Uterus (tissue), 3 donors: ENCODE measurements at regions not wholly inside any gene's neighbourhood (a gene's known extent, or its start where the extent isn't known, plus 50 kb on each side); places are given as distances from the start of the nearest gene placed in this dataset.

Experiments used
- DNase-seq, 2 donors: peaks; one replicate each; pipeline ENCODE4 v3.0.0-alpha.2; 2019 to 2020
- H3K27ac ChIP-seq, 2 donors: fragments of 200-600 bp; sonication (generic); 1 replicate in 1 of 2; 2 replicates in 1 of 2; pipeline ENCODE4 v1.5.1; 2016 to 2018
- H3K27me3 ChIP-seq, 2 donors: fragments of 200-600 bp; sonication (generic); one replicate each; pipeline ENCODE4 v1.5.1; 2018 to 2019; ENCODE audit warnings: control low read depth in 1 of 2
- H3K36me3 ChIP-seq, 2 donors: fragments of 200-600 bp; sonication (generic); one replicate each; pipeline ENCODE4 v1.5.1; 2019; ENCODE audit warnings: control low read depth in 1 of 2
- H3K4me1 ChIP-seq, 2 donors: fragments of 200-600 bp; sonication (generic); one replicate each; pipeline ENCODE4 v1.5.1; 2018 to 2019; ENCODE audit warnings: control low read depth in 1 of 2
- H3K4me3 ChIP-seq, 2 donors: fragments of 200-600 bp; sonication (generic); 1 replicate in 1 of 2; 2 replicates in 1 of 2; pipeline ENCODE4 v1.5.1; 2018 to 2019; ENCODE audit warnings: mild to moderate bottlenecking in 1 of 2
- H3K9me3 ChIP-seq, 2 donors: fragments of 200-600 bp; sonication (generic); one replicate each; pipeline ENCODE4 v1.5.1; 2019; ENCODE audit warnings: control low read depth in 1 of 2
- CTCF ChIP-seq, 4 experiments: fragments of 200-600 bp in 2 of 4; fragments of 450-650 bp in 2 of 4; sonication (generic) in 2 of 4; IDR thresholded peaks; one replicate each; pipeline ENCODE4 v1.5.1; 2016 to 2019; ENCODE audit warnings: antibody characterized with exemption in 4 of 4, mild to moderate bottlenecking in 2 of 4, moderate library complexity in 1 of 4
- POLR2A ChIP-seq, 2 donors: fragments of 450-650 bp; IDR thresholded peaks; one replicate each; pipeline ENCODE4 v1.6.1; 2016; ENCODE audit warnings: antibody characterized with exemption in 2 of 2, mild to moderate bottlenecking in 1 of 2, moderate library complexity in 1 of 2
- intact Hi-C: fragments of 100-400 bp; cut with DNase I; formaldehyde crosslinking; loops from one replicate; pipeline ENCODE4 v1.15.1; 2023; ENCODE audit warnings: low total_unique reads
- donor health status: DM: yes; HTN: yes; CAD: no.

GRCh38 chr5:106097340-106097739 lies 1573.4 kb downstream of the EFNA5 start:
- H3K27me3 ChIP-seq: no peaks in the 10 kb centered on the region
- H3K9me3 ChIP-seq: no peaks in the 10 kb centered on the region
- intact Hi-C loops: no loop called here
- no peak overlapping the region for H3K27ac ChIP-seq
- DNase-seq: no peak
- TF ChIP-seq POLR2A (IDR thresholded peaks at IDR 0.05): no peak
- TF ChIP-seq CTCF (IDR thresholded peaks at IDR 0.05): no peak
- no peak overlapping the region for H3K4me3 ChIP-seq
- no peaks in the 10 kb centered on the region for H3K4me1 ChIP-seq
- no peaks in the 10 kb centered on the region for H3K36me3 ChIP-seq

GRCh38 chr5:106094839-106095238 lies 1575.9 kb downstream of the EFNA5 start:
- intact Hi-C loops: no loop called here
- no peaks in the 10 kb centered on the region for H3K4me1 ChIP-seq
- H3K36me3 ChIP-seq: no peaks in the 10 kb centered on the region
- no peaks in the 10 kb centered on the region for H3K27me3 ChIP-seq
- H3K9me3 ChIP-seq: no peaks in the 10 kb centered on the region
- DNase-seq: no peak
- TF ChIP-seq CTCF (IDR thresholded peaks at IDR 0.05) (no peak), POLR2A (IDR thresholded peaks at IDR 0.05) (no peak)
- no peak overlapping the region for H3K27ac ChIP-seq
- no peak overlapping the region for H3K4me3 ChIP-seq

GRCh38 chr5:106094204-106094607 lies 1576.5 kb downstream of the EFNA5 start:
- Histone ChIP-seq H3K36me3 (no peaks in the 10 kb centered on the region), H3K27me3 (no peaks in the 10 kb centered on the region), H3K9me3 (no peaks in the 10 kb centered on the region), H3K4me1 (no peaks in the 10 kb centered on the region), H3K27ac (no peak overlapping the region), H3K4me3 (no peak overlapping the region)
- TF ChIP-seq POLR2A (IDR thresholded peaks at IDR 0.05): no peak
- no peak for TF ChIP-seq CTCF (IDR thresholded peaks at IDR 0.05)
- intact Hi-C loops: no loop called here
- DNase-seq: no peak

- DNase-seq: no peak
- TF ChIP-seq CTCF (IDR thresholded peaks at IDR 0.05) (no peak), POLR2A (IDR thresholded peaks at IDR 0.05) (no peak)
- Histone ChIP-seq H3K4me1 (no peaks in the 10 kb centered on the region), H3K27ac (no peak overlapping the region), H3K36me3 (no peaks in the 10 kb centered on the region), H3K4me3 (no peak overlapping the region), H3K9me3 (no peaks in the 10 kb centered on the region), H3K27me3 (no peaks in the 10 kb centered on the region)
- intact Hi-C loops: no loop called here
Measured at GRCh38 chr5:106093134-106093533, 1577.6 kb downstream of the EFNA5 start.

GRCh38 chr5:106092455-106092854 lies 1578.3 kb downstream of the EFNA5 start:
- Histone ChIP-seq H3K4me1 (no peaks in the 10 kb centered on the region), H3K9me3 (no peaks in the 10 kb centered on the region), H3K27me3 (no peaks in the 10 kb centered on the region), H3K4me3 (no peak overlapping the region), H3K36me3 (no peaks in the 10 kb centered on the region), H3K27ac (no peak overlapping the region)
- no peak for DNase-seq
- TF ChIP-seq CTCF (IDR thresholded peaks at IDR 0.05) (no peak), POLR2A (IDR thresholded peaks at IDR 0.05) (no peak)
- intact Hi-C loops: no loop called here
